ENCODE measurements at regions not wholly inside any gene's neighbourhood (a gene's known extent, or its start where the extent isn't known, plus 50 kb on each side); places are given as distances from the start of the nearest gene placed in this dataset.

DNA sequence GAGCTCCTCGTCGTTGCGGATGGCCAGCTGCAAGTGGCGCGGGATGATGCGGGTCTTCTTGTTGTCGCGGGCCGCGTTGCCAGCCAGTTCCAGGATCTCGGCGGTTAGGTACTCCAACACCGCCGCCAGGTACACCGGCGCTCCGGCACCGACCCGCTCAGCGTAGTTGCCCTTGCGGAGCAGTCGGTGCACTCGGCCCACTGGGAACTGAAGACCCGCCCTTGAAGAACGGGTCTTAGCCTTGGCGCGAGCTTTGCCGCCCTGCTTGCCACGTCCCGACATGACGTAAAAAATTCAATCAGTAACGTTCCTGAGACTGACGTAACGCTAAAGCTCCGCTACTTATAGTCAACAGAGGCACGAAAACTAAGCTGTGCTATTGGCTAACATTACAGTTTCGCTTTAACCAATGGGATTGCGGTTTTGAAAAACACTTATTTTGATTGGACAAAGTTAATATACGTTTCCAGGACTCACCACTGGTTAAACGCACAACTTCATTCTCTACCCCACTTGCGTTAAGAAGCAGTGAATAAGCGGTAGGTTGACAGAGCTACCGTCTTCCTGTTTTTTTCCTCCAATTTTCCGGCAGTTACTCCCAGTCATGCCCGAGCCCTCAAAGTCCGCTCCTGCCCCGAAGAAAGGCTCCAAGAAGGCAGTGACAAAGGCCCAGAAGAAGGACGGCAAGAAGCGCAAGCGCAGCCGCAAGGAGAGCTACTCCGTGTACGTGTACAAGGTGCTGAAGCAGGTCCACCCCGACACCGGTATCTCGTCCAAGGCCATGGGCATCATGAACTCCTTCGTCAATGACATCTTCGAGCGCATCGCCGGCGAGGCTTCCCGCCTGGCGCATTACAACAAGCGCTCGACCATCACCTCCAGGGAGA is 73.9 kb downstream of the OR2B2 start (continued):
- TF ChIP-seq AHR (CRISPR knock-in tag; IDR thresholded peaks at IDR 0.05) (peak; percentile 83), ZNF180 (CRISPR knock-in tag; IDR thresholded peaks at IDR 0.05; ENCODE audit: borderline replicate concordance, low read depth) (peak; percentile 75; the same call in 1 of the 2 replicates), ZNF660 (CRISPR knock-in tag; IDR thresholded peaks at IDR 0.05; ENCODE audit: borderline replicate concordance, low read depth) (no peak), CBX2 (IDR thresholded peaks at IDR 0.05; ENCODE audit: low read depth, low read length) (no peak), CBX2 (CRISPR knock-in tag; IDR thresholded peaks at IDR 0.05; ENCODE audit: low read depth) (no peak; the same call in 1 of the 2 replicates), ZNF678 (CRISPR knock-in tag; IDR thresholded peaks at IDR 0.05) (no peak), RFX3 (CRISPR knock-in tag; IDR thresholded peaks at IDR 0.05) (peak; percentile 7; the same call in 1 of the 2 replicates), FOXO1 (CRISPR knock-in tag; IDR thresholded peaks at IDR 0.05) (peak; percentile 7; the same call in 1 of the 2 replicates), POLR2AphosphoS2 (IDR thresholded peaks at IDR 0.05; ENCODE audit: low read depth, low read length) (peak; percentile 93; the same call in 1 of the 2 replicates), TBP (CRISPR knock-in tag; IDR thresholded peaks at IDR 0.05) (no peak), ZNF614 (CRISPR knock-in tag; IDR thresholded peaks at IDR 0.05; ENCODE audit: borderline replicate concordance) (no peak; the same call in 1 of the 2 replicates), ZNF230 (CRISPR knock-in tag; IDR thresholded peaks at IDR 0.05) (0 out of 2 replicates have a peak, but pooled peaks have one; percentile 14), ZNF672 (CRISPR knock-in tag; IDR thresholded peaks at IDR 0.05) (no peak), PPARG (CRISPR knock-in tag; conservative IDR thresholded peaks at IDR 0.05) (no peak)
- TF ChIP-seq, protein P1, sequence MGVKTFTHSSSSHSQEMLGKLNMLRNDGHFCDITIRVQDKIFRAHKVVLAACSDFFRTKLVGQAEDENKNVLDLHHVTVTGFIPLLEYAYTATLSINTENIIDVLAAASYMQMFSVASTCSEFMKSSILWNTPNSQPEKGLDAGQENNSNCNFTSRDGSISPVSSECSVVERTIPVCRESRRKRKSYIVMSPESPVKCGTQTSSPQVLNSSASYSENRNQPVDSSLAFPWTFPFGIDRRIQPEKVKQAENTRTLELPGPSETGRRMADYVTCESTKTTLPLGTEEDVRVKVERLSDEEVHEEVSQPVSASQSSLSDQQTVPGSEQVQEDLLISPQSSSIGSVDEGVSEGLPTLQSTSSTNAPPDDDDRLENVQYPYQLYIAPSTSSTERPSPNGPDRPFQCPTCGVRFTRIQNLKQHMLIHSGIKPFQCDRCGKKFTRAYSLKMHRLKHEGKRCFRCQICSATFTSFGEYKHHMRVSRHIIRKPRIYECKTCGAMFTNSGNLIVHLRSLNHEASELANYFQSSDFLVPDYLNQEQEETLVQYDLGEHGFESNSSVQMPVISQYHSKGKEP (CRISPR knock-in tag; IDR thresholded peaks at IDR 0.05) = peak; percentile 38; the same call in 1 of the 2 replicates
- TF ChIP-seq, protein P2, sequence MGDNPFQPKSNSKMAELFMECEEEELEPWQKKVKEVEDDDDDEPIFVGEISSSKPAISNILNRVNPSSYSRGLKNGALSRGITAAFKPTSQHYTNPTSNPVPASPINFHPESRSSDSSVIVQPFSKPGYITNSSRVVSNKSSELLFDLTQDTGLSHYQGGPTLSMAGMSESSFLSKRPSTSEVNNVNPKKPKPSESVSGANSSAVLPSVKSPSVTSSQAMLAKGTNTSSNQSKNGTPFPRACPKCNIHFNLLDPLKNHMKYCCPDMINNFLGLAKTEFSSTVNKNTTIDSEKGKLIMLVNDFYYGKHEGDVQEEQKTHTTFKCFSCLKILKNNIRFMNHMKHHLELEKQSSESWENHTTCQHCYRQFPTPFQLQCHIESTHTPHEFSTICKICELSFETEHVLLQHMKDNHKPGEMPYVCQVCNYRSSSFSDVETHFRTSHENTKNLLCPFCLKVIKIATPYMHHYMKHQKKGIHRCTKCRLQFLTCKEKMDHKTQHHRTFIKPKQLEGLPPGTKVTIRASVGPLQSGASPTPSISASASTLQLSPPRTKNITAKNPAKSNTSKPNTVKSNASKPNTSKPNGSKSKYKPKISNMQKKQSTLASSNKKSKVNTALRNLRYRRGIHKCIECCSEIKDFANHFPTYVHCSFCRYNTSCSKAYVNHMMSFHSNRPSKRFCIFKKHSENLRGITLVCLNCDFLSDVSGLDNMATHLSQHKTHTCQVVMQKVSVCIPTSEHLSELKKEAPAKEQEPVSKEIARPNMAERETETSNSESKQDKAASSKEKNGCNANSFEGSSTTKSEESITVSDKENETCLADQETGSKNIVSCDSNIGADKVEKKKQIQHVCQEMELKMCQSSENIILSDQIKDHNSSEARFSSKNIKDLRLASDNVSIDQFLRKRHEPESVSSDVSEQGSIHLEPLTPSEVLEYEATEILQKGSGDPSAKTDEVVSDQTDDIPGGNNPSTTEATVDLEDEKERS (CRISPR knock-in tag; IDR thresholded peaks at IDR 0.05) = no peak; the same call in 1 of the 2 replicates
- TF ChIP-seq, protein P3, sequence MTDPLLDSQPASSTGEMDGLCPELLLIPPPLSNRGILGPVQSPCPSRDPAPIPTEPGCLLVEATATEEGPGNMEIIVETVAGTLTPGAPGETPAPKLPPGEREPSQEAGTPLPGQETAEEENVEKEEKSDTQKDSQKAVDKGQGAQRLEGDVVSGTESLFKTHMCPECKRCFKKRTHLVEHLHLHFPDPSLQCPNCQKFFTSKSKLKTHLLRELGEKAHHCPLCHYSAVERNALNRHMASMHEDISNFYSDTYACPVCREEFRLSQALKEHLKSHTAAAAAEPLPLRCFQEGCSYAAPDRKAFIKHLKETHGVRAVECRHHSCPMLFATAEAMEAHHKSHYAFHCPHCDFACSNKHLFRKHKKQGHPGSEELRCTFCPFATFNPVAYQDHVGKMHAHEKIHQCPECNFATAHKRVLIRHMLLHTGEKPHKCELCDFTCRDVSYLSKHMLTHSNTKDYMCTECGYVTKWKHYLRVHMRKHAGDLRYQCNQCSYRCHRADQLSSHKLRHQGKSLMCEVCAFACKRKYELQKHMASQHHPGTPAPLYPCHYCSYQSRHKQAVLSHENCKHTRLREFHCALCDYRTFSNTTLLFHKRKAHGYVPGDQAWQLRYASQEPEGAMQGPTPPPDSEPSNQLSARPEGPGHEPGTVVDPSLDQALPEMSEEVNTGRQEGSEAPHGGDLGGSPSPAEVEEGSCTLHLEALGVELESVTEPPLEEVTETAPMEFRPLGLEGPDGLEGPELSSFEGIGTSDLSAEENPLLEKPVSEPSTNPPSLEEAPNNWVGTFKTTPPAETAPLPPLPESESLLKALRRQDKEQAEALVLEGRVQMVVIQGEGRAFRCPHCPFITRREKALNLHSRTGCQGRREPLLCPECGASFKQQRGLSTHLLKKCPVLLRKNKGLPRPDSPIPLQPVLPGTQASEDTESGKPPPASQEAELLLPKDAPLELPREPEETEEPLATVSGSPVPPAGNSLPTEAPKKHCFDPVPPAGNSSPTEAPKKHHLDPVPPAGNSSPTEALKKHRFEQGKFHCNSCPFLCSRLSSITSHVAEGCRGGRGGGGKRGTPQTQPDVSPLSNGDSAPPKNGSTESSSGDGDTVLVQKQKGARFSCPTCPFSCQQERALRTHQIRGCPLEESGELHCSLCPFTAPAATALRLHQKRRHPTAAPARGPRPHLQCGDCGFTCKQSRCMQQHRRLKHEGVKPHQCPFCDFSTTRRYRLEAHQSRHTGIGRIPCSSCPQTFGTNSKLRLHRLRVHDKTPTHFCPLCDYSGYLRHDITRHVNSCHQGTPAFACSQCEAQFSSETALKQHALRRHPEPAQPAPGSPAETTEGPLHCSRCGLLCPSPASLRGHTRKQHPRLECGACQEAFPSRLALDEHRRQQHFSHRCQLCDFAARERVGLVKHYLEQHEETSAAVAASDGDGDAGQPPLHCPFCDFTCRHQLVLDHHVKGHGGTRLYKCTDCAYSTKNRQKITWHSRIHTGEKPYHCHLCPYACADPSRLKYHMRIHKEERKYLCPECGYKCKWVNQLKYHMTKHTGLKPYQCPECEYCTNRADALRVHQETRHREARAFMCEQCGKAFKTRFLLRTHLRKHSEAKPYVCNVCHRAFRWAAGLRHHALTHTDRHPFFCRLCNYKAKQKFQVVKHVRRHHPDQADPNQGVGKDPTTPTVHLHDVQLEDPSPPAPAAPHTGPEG (CRISPR knock-in tag; IDR thresholded peaks at IDR 0.05) = peak; percentile 58
- TF ChIP-seq, protein P4, sequence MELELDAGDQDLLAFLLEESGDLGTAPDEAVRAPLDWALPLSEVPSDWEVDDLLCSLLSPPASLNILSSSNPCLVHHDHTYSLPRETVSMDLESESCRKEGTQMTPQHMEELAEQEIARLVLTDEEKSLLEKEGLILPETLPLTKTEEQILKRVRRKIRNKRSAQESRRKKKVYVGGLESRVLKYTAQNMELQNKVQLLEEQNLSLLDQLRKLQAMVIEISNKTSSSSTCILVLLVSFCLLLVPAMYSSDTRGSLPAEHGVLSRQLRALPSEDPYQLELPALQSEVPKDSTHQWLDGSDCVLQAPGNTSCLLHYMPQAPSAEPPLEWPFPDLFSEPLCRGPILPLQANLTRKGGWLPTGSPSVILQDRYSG (CRISPR knock-in tag; IDR thresholded peaks at IDR 0.05) = no peak

Data from HepG2 (cell line).